ENCODE measurements at regions not wholly inside any gene's neighbourhood (a gene's known extent, or its start where the extent isn't known, plus 50 kb on each side); places are given as distances from the start of the nearest gene placed in this dataset.

DNA sequence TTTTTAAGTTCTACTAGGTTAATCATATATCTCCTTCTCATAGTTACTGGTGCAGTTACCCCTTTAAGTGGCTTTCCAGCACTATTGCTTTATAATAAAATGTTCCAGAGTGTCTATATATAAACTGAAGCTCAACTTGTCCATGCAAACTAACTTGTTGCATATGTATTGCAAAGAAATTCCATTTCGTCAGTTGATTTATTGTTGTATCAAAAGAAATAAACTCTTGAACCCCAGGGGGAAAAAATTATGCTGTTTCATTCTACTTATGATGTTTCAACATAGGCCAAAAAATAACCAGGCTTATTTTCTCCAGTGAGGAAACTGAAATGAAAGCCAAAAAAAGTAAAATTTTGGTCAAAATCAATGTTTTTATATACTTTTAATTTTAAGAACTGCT is 491.9 kb downstream of the NR4A2 start:
- peak; percentile 67 for DNase-seq (ENCODE audit: low read depth)
- TF ChIP-seq, protein P1, sequence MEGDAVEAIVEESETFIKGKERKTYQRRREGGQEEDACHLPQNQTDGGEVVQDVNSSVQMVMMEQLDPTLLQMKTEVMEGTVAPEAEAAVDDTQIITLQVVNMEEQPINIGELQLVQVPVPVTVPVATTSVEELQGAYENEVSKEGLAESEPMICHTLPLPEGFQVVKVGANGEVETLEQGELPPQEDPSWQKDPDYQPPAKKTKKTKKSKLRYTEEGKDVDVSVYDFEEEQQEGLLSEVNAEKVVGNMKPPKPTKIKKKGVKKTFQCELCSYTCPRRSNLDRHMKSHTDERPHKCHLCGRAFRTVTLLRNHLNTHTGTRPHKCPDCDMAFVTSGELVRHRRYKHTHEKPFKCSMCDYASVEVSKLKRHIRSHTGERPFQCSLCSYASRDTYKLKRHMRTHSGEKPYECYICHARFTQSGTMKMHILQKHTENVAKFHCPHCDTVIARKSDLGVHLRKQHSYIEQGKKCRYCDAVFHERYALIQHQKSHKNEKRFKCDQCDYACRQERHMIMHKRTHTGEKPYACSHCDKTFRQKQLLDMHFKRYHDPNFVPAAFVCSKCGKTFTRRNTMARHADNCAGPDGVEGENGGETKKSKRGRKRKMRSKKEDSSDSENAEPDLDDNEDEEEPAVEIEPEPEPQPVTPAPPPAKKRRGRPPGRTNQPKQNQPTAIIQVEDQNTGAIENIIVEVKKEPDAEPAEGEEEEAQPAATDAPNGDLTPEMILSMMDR (IDR thresholded peaks at IDR 0.05; ENCODE audit: insufficient read depth, low read length) = no peak
- H3K4me3 ChIP-seq (ENCODE audit: low read depth, low read length) = no peak overlapping the region

DNA sequence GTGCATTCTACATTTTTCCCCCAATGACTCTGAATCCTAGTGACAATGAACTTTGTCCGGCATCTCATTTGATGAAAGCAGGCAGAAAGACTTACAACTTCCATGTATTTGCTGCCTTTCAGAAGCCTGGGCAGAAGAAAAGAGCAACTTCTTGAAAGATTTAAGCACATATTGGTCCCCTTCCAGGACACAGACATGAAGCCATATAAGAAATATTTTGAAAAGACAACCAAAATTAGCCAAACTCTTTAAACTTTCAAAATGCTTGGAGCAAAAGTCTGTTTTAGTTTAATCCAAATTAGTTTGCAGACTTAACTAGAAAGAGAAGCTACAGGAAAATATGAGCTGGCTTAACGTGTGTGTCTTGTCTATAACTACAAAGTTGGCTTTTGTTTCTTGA is 492.5 kb downstream of the NR4A2 start:
- no peak for DNase-seq (ENCODE audit: low read depth)
- H3K4me3 ChIP-seq (ENCODE audit: low read depth, low read length) = no peak overlapping the region
- TF ChIP-seq, protein P1 (IDR thresholded peaks at IDR 0.05; ENCODE audit: insufficient read depth, low read length) = no peak

DNA sequence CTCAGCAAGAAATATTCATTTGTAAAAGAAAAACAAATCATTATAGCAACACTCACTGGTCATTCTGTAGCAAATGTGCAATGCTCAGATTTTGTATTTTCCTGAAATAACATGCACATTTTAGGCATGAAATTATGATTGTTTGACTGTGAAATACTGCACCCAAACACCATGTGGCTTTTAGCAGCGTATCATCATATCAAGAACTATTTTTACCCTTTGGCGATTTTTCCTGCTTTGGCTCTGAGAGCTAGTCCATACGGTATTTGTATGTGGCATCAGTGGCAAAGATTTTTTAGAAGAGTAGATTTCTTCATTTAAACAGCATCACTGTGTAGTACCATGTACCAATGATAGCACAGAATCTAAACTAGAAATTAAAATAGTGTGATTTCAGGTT is 493.1 kb downstream of the NR4A2 start:
- DNase-seq (ENCODE audit: low read depth) = no peak
- H3K4me3 ChIP-seq (ENCODE audit: low read depth, low read length) = no peak overlapping the region
- TF ChIP-seq, protein P1 (IDR thresholded peaks at IDR 0.05; ENCODE audit: insufficient read depth, low read length) = no peak

DNA sequence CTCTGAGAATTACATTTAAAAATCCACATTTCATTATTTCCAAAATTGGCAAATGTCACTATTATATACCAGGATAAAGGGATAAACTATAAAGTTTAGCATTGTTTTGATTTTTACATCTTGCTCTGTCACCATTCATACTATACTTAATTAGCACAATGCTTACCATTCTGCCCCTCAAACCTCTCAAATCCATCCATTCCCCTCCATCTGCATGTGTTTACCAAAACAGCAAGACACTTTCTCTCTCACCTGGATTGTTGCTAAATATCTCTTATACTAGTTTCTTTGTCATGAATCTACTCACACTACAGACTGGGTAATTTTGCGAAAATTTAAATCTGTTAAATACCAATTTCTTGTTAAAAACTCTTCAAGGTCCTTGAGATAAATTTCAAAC is 496.1 kb downstream of the NR4A2 start:
- H3K4me3 ChIP-seq (ENCODE audit: low read depth, low read length) = no peak overlapping the region
- no peak for DNase-seq (ENCODE audit: low read depth)
- TF ChIP-seq, protein P1 (IDR thresholded peaks at IDR 0.05; ENCODE audit: insufficient read depth, low read length) = no peak

DNA sequence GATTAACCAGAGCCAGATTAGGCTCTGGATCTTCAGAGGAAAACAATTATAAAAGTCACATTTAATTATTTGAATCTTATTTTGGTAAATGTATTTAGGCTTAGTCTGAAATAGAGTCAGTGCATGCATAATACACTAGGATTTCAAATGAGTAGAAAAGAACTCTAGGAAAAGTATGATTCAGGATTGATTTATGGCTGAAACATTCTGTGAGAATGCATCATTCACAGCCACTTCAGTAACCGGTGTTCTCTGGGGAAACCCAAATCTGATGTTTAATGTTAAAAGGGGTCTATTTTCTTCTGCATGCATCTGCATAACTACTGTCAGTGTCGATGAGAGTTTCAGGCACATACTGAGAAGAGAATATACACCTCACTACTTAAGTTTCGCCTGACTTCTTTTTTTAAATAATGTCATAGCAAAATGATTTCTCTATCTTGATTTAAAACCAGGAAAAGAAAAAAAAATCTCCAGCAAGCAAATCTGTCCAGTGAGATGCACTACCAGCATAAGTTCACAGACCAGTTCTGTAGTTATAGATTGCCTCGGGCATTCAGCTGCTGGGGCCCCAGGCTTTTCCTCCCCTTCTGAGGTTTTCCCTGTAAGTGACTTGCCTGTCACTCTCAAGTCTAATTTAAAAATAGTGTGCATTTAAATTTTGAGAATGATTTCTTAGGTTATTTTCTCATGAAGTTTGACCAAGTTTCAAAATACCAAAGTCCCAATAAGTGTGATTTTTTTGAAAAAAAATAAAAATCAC is 501.5 kb downstream of the NR4A2 start:
- TF ChIP-seq, protein P1 (IDR thresholded peaks at IDR 0.05; ENCODE audit: insufficient read depth, low read length) = no peak
- H3K4me3 ChIP-seq (ENCODE audit: low read depth, low read length) = no peak overlapping the region
- no peak for DNase-seq (ENCODE audit: low read depth)

DNA sequence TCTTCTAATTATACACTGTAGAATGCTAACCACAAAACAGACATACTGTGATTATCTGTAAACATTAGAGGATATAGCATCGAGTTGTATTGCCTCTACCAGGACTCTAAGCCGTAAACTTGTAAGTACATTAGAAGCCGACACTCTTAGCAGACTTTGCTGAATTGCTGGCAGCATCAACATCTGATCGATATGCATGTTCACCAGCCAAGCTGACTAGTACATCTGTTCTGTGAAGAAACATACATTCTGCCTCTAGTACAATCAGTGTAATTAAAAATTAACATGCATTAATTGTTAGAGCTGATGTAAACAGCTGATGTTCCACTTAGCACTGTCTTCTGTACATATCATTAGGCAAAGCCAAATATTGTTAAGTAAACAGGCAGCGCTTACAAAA is 502.2 kb downstream of the NR4A2 start:
- TF ChIP-seq, protein P1 (IDR thresholded peaks at IDR 0.05; ENCODE audit: insufficient read depth, low read length) = no peak
- no peak for DNase-seq (ENCODE audit: low read depth)
- H3K4me3 ChIP-seq (ENCODE audit: low read depth, low read length) = no peak overlapping the region

DNA sequence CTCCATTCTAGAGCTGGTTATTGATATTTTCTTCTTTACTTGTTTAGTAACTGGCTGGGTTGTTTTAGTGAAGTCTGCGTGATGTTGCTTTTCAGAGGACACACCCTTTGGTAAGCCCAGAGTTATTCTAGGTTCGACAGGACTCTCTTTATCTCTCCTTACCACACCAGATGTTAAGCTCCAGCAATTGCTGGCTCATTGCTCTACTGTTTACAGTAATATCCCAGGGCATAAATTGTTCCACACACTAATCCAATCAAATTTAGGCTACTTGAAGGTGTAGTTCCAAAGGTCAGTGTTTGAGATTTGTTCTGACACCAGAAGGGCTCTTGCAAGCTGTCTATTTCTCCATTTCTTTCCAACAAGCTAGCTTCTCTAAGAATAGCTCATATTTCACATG is 506.6 kb downstream of the NR4A2 start:
- no peak overlapping the region for H3K4me3 ChIP-seq (ENCODE audit: low read depth, low read length)
- TF ChIP-seq, protein P1 (IDR thresholded peaks at IDR 0.05; ENCODE audit: insufficient read depth, low read length) = no peak
- no peak for DNase-seq (ENCODE audit: low read depth)
